MCF 10A (cell line): ENCODE measurements at regions not wholly inside any gene's neighbourhood (a gene's known extent, or its start where the extent isn't known, plus 50 kb on each side); places are given as distances from the start of the nearest gene placed in this dataset.

Experiments used
- BruUV-seq: library from RNA; stranded (reverse); fragments of 400-500 nt; replicated peaks from 2 replicates; lab custom pipeline; 2021; lab: Mats Ljungman, UMichigan
- CTCF ChIA-PET: fragments of 300-600 bp; sonication (Branson Sonifier 250); formaldehyde crosslinking; extraction: SDS; loops from one replicate; lab custom pipeline; 2021; ENCODE audit warnings: antibody characterized with exemption, inconsistent platforms; lab: Yijun Ruan, JAX
- POLR2A ChIA-PET: fragments of 300-600, 350-650 bp; sonication (Branson Sonifier 250); formaldehyde crosslinking; extraction: SDS; loops from one replicate; lab custom pipeline; 2020; ENCODE audit warnings: antibody characterized with exemption, inconsistent platforms; lab: Yijun Ruan, JAX
- DNase-seq: peaks from one replicate; pipeline ENCODE4 v3.0.0-alpha.2; 2018; ENCODE audit not compliant: unreplicated experiment
- H3K27ac Mint-ChIP-seq: one replicate; pipeline ENCODE4 v1.8.0; 2022; ENCODE audit warnings: mild to moderate bottlenecking, low read depth, mixed read lengths; ENCODE audit not compliant: unreplicated experiment
- H3K27me3 Mint-ChIP-seq: one replicate; pipeline ENCODE4 v1.8.0; 2022; ENCODE audit warnings: mixed read lengths; ENCODE audit not compliant: insufficient read depth, unreplicated experiment
- H3K36me3 Mint-ChIP-seq: one replicate; pipeline ENCODE4 v1.8.0; 2022; ENCODE audit warnings: mild to moderate bottlenecking, moderate library complexity, mixed read lengths; ENCODE audit not compliant: insufficient read depth, unreplicated experiment
- H3K4me1 Mint-ChIP-seq: one replicate; pipeline ENCODE4 v1.8.0; 2022; ENCODE audit warnings: mixed read lengths; ENCODE audit not compliant: insufficient read depth, unreplicated experiment
- H3K4me3 Mint-ChIP-seq: one replicate; pipeline ENCODE4 v1.8.0; 2022; ENCODE audit warnings: mild to moderate bottlenecking, moderate library complexity, mixed read lengths; ENCODE audit not compliant: unreplicated experiment
- H3K9me3 Mint-ChIP-seq: one replicate; pipeline ENCODE4 v1.8.0; 2022; ENCODE audit warnings: mixed read lengths; ENCODE audit not compliant: unreplicated experiment
- intact Hi-C: fragments of 100-400 bp; cut with micrococcal nuclease; formaldehyde crosslinking; loops from 2 replicates; pipeline ENCODE4 v1.14.1; 2022
- TF ChIP-seq, protein P1 (sequence below): fragments of 200-600 bp; IDR thresholded peaks from one replicate; pipeline ENCODE4 v1.8.0; 2022; ENCODE audit warnings: antibody characterized with exemption, mild to moderate bottlenecking; ENCODE audit not compliant: unreplicated experiment

DNA sequence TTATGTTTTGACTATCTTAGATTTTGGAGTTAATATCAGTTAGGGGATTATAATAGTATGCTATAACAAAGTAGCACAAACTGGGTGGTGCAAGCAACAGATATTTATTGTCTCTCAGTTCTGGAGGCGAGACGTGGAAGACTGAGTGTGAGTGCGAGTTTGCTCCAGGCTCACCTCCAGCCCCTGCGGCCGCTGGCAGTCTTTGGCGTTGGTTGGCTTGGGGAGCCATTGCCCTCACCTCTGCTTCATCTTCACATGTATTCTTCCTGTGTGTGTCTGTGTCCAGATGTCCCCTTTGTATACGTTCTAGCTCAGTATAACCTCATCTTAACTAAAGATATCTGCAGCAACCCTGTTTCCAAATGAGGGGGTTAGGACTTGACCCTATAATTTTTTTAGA lies 343.9 kb upstream of the COBL start:
- TF ChIP-seq, protein P1, sequence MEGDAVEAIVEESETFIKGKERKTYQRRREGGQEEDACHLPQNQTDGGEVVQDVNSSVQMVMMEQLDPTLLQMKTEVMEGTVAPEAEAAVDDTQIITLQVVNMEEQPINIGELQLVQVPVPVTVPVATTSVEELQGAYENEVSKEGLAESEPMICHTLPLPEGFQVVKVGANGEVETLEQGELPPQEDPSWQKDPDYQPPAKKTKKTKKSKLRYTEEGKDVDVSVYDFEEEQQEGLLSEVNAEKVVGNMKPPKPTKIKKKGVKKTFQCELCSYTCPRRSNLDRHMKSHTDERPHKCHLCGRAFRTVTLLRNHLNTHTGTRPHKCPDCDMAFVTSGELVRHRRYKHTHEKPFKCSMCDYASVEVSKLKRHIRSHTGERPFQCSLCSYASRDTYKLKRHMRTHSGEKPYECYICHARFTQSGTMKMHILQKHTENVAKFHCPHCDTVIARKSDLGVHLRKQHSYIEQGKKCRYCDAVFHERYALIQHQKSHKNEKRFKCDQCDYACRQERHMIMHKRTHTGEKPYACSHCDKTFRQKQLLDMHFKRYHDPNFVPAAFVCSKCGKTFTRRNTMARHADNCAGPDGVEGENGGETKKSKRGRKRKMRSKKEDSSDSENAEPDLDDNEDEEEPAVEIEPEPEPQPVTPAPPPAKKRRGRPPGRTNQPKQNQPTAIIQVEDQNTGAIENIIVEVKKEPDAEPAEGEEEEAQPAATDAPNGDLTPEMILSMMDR, result no peak
- no peaks in the 10 kb centered on the region for H3K36me3 Mint-ChIP-seq
- H3K4me1 Mint-ChIP-seq, result no peaks in the 10 kb centered on the region
- ChIA-PET POLR2A (no interaction called here), CTCF (interaction anchor here (0.7 kb wide), 1 partner anchor 19 kb away, joined by 3 read pairs; no protein-coding TSS in a partner anchor)
- H3K27me3 Mint-ChIP-seq, result peaks cover 87% of the 10 kb centered on the region
- BruUV-seq, result no TSS peak
- no peaks in the 10 kb centered on the region for H3K9me3 Mint-ChIP-seq
- intact Hi-C loops, result no loop called here
- H3K27ac Mint-ChIP-seq, result no peak overlapping the region
- no peak for DNase-seq
- no peak overlapping the region for H3K4me3 Mint-ChIP-seq

DNA sequence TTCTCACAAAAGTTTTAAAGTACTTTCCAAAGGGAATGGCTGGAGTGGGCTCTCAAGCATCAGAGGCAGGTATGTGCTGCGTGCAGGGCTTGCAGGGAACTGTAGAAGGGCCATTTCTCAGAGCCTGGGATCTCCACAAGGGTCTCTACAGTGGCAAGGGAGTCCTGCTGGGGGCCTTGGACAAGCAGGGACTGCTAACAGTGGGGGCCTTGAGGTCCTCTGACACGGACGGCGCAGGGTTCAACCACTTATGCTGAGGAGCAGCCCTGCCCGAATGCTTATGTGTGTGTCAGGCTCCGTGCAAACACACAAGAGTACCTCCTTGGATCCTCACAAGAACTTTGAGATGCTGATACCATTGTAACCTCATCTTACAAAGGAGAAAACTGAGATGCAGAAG lies 342.1 kb upstream of the COBL start:
- Mint-ChIP-seq H3K9me3 (no peaks in the 10 kb centered on the region), H3K27ac (no peak overlapping the region), H3K4me3 (no peak overlapping the region), H3K36me3 (no peaks in the 10 kb centered on the region), H3K4me1 (no peaks in the 10 kb centered on the region), H3K27me3 (peaks cover 89% of the 10 kb centered on the region)
- no TSS peak for BruUV-seq
- POLR2A ChIA-PET, result no interaction called here
- CTCF ChIA-PET, result interaction anchor here (0.6 kb wide), 1 partner anchor 1395 kb away, joined by 3 read pairs; no protein-coding TSS in a partner anchor
- TF ChIP-seq, protein P1, result no peak
- DNase-seq, result no peak
- intact Hi-C loops, result no loop called here

DNA sequence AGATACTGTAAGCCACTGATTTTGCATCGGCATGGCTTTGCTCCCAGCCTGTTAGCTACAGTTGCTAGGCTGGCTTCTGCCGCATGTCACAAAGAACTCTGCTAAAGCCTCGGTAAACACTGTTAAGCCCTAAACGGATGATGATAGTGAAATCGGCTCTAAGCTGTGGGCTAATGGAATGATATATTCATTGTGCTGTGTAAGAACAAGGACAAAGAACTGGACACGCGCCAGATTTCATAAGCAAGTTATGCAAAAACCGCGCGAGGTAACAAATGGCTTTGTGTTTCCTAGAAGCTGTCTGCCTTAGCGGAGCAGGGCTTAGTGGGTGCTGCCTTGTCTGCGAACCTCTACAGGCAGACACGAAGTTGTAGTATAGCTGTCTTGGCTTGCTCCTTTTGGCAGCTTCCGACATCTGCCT lies 331.3 kb upstream of the COBL start:
- Mint-ChIP-seq H3K4me3 (no peak overlapping the region), H3K27me3 (peaks cover 99% of the 10 kb centered on the region), H3K9me3 (no peaks in the 10 kb centered on the region), H3K36me3 (no peaks in the 10 kb centered on the region), H3K4me1 (no peaks in the 10 kb centered on the region), H3K27ac (no peak overlapping the region)
- ChIA-PET CTCF (no interaction called here), POLR2A (no interaction called here)
- intact Hi-C loops, result no loop called here
- TF ChIP-seq, protein P1, result no peak
- peak; percentile 79 for DNase-seq
- BruUV-seq, result no TSS peak

DNA sequence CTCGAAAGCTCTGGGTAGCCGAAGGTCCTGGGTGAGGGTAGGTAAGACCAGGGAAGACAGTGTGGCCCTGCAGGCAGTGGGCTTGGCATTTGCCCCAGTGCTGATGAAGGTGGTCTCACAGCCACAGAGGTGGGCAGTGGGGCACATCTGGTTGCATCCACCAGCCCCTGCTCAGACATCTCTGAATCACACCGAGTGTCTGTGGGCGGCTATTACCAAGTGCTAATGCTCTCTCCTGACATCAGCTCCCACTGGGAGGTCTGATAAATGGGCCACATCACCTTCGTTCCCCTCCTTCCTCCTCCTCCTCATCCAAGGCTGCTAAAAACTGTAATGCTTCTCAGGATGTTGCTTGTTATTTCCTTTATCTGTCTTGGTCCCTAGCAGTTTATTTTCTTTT lies 330.9 kb upstream of the COBL start:
- intact Hi-C loops, result no loop called here
- Mint-ChIP-seq H3K36me3 (no peaks in the 10 kb centered on the region), H3K27me3 (peaks cover 95% of the 10 kb centered on the region), H3K4me3 (no peak overlapping the region), H3K4me1 (no peaks in the 10 kb centered on the region), H3K9me3 (no peaks in the 10 kb centered on the region), H3K27ac (no peak overlapping the region)
- no peak for DNase-seq
- TF ChIP-seq, protein P1, result no peak
- CTCF ChIA-PET, result interaction anchor here (1.2 kb wide), 1 partner anchor 11 kb away, joined by 3 read pairs; no protein-coding TSS in a partner anchor
- BruUV-seq, result no TSS peak
- POLR2A ChIA-PET, result no interaction called here
